Thyroid gland (tissue), 4 donors: ENCODE measurements at regions not wholly inside any gene's neighbourhood (a gene's known extent, or its start where the extent isn't known, plus 50 kb on each side); places are given as distances from the start of the nearest gene placed in this dataset.

Source experiments
- CTCF ChIP-seq, 6 experiments: fragments of 200-600 bp in 3 of 6; fragments of 450-650 bp in 3 of 6; sonication (generic) in 3 of 6; IDR thresholded peaks; one replicate each; pipeline ENCODE4 v1.5.1; 2016 to 2019; ENCODE audit warnings: antibody characterized with exemption in 6 of 6, mild to moderate bottlenecking in 2 of 6, inconsistent platforms in 1 of 6, moderate library complexity in 1 of 6
- POLR2A ChIP-seq, 2 donors: fragments of 450-650 bp; IDR thresholded peaks; one replicate each; pipeline ENCODE4 v1.6.1; 2017; ENCODE audit warnings: antibody characterized with exemption in 2 of 2, mild to moderate bottlenecking in 2 of 2, moderate library complexity in 1 of 2

GRCh38 chrX:25198253-25198652 is 182.5 kb upstream of the ARX start:
- TF ChIP-seq POLR2A (IDR thresholded peaks at IDR 0.05): no peak
- no peak for TF ChIP-seq CTCF (IDR thresholded peaks at IDR 0.05)
